Astrocyte (in vitro differentiated cells and primary cell): ENCODE measurements at regions not wholly inside any gene's neighbourhood (a gene's known extent, or its start where the extent isn't known, plus 50 kb on each side); places are given as distances from the start of the nearest gene placed in this dataset.

Experiments
- DNase-seq: peaks from one replicate; pipeline ENCODE4 v3.0.0-alpha.2; 2010; ENCODE audit warnings: low read depth
- FAIRE-seq: peaks from 2 replicates; lab custom pipeline; 2011; peaks lifted over from hg19 to GRCh38; lab: Jason Lieb, UNC
- H2AFZ ChIP-seq: 2 replicates; pipeline ENCODE4 v1.6.0; 2012; ENCODE audit warnings: low read depth, low read length, inconsistent platforms
- H3K27ac ChIP-seq: 2 replicates; pipeline ENCODE4 v1.5.1; 2011; ENCODE audit warnings: low read depth, low read length, inconsistent platforms
- H3K27me3 ChIP-seq: 2 replicates; pipeline ENCODE4 v1.6.0; 2011; ENCODE audit warnings: low read length, inconsistent platforms; ENCODE audit not compliant: insufficient read depth
- H3K36me3 ChIP-seq: 2 replicates; pipeline ENCODE4 v1.5.1; 2011; ENCODE audit warnings: low read length, inconsistent platforms; ENCODE audit not compliant: insufficient read depth
- H3K4me1 ChIP-seq: 2 replicates; pipeline ENCODE4 v1.5.1; 2011; ENCODE audit warnings: low read length, inconsistent platforms; ENCODE audit not compliant: insufficient read depth
- H3K4me2 ChIP-seq: 2 replicates; pipeline ENCODE4 v1.6.0; 2012; ENCODE audit warnings: low read length, inconsistent platforms
- H3K4me3 ChIP-seq: 2 replicates; pipeline ENCODE4 v1.5.1; 2011; ENCODE audit warnings: low read depth, mild to moderate bottlenecking, low read length, inconsistent platforms; ENCODE audit not compliant: insufficient read depth
- H3K79me2 ChIP-seq: 2 replicates; pipeline ENCODE4 v1.6.0; 2012; ENCODE audit warnings: mild to moderate bottlenecking, low read length, inconsistent platforms; ENCODE audit not compliant: insufficient read depth
- H3K9ac ChIP-seq: 2 replicates; pipeline ENCODE4 v1.6.0; 2012; ENCODE audit warnings: mild to moderate bottlenecking, low read length, inconsistent platforms
- H3K9me3 ChIP-seq: 2 replicates; pipeline ENCODE4 v1.5.1; 2012; ENCODE audit warnings: low read depth, mild to moderate bottlenecking, low read length, inconsistent platforms; ENCODE audit not compliant: insufficient read depth
- H4K20me1 ChIP-seq: 2 replicates; pipeline ENCODE4 v1.6.0; 2012; ENCODE audit warnings: low read length, inconsistent platforms; ENCODE audit not compliant: insufficient read depth
- H3K27ac Mint-ChIP-seq: one replicate; pipeline ENCODE4 v1.8.0; 2021; ENCODE audit warnings: mild to moderate bottlenecking, mixed read lengths; ENCODE audit not compliant: unreplicated experiment
- H3K27me3 Mint-ChIP-seq: one replicate; pipeline ENCODE4 v1.8.0; 2021; ENCODE audit warnings: low read depth, mixed read lengths; ENCODE audit not compliant: unreplicated experiment
- H3K36me3 Mint-ChIP-seq: one replicate; pipeline ENCODE4 v1.8.0; 2021; ENCODE audit warnings: low read depth, mixed read lengths; ENCODE audit not compliant: unreplicated experiment
- H3K4me1 Mint-ChIP-seq: one replicate; pipeline ENCODE4 v1.8.0; 2021; ENCODE audit warnings: low read depth, mixed read lengths; ENCODE audit not compliant: unreplicated experiment
- H3K4me3 Mint-ChIP-seq: one replicate; pipeline ENCODE4 v1.8.0; 2021; ENCODE audit warnings: mild to moderate bottlenecking, moderate library complexity, mixed read lengths; ENCODE audit not compliant: unreplicated experiment
- H3K9me3 Mint-ChIP-seq: one replicate; pipeline ENCODE4 v1.8.0; 2021; ENCODE audit warnings: mild to moderate bottlenecking, mixed read lengths; ENCODE audit not compliant: unreplicated experiment
- EZH2 ChIP-seq: IDR thresholded peaks from 2 replicates; pipeline ENCODE4 v1.6.1; 2012; ENCODE audit warnings: mild to moderate bottlenecking, low read length, inconsistent platforms; ENCODE audit not compliant: insufficient read depth
- TF ChIP-seq, protein P1 (sequence below): IDR thresholded peaks from 2 replicates; pipeline ENCODE4 v1.5.1; 2011; ENCODE audit warnings: low read depth, mild to moderate bottlenecking, inconsistent platforms, low read length, moderate library complexity; ENCODE audit not compliant: insufficient read depth

DNA sequence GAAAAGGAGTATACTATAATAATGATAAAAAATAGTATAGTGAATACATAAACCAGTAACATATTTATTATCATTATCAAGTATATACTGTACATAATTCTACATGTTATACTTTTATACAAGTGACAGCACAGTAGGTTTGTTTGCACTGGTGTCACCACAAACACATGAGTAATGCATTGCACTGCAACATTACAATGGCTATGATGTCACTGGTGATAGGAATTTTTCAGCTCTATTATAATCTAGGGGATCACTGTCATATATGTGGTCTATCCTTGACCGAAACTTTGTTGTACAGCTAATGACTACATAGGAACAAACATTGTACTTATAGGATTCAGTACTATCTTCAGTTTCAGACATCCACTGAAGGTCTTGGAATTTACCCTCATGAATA lies 165.8 kb upstream of the SYT1 start:
- no peak overlapping the region for H3K4me2 ChIP-seq
- Mint-ChIP-seq H3K36me3 (no peaks in the 10 kb centered on the region), H3K9me3 (no peaks in the 10 kb centered on the region), H3K27ac (no peak overlapping the region), H3K4me1 (peaks cover 2% of the 10 kb centered on the region), H3K27me3 (no peaks in the 10 kb centered on the region), H3K4me3 (no peak overlapping the region)
- peaks cover 4% of the 10 kb centered on the region for H3K4me1 ChIP-seq
- H2AFZ ChIP-seq = no peak overlapping the region
- DNase-seq (peak; percentile 60), FAIRE-seq (no peak)
- H3K9ac ChIP-seq = no peak overlapping the region
- H3K4me3 ChIP-seq = no peak overlapping the region
- H3K27me3 ChIP-seq = no peaks in the 10 kb centered on the region
- no peaks in the 10 kb centered on the region for H4K20me1 ChIP-seq
- H3K79me2 ChIP-seq = no peaks in the 10 kb centered on the region
- no peak for TF ChIP-seq EZH2
- TF ChIP-seq, protein P1, sequence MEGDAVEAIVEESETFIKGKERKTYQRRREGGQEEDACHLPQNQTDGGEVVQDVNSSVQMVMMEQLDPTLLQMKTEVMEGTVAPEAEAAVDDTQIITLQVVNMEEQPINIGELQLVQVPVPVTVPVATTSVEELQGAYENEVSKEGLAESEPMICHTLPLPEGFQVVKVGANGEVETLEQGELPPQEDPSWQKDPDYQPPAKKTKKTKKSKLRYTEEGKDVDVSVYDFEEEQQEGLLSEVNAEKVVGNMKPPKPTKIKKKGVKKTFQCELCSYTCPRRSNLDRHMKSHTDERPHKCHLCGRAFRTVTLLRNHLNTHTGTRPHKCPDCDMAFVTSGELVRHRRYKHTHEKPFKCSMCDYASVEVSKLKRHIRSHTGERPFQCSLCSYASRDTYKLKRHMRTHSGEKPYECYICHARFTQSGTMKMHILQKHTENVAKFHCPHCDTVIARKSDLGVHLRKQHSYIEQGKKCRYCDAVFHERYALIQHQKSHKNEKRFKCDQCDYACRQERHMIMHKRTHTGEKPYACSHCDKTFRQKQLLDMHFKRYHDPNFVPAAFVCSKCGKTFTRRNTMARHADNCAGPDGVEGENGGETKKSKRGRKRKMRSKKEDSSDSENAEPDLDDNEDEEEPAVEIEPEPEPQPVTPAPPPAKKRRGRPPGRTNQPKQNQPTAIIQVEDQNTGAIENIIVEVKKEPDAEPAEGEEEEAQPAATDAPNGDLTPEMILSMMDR = no peak
- peak overlapping the region; percentile 78 for H3K27ac ChIP-seq
- no peaks in the 10 kb centered on the region for H3K9me3 ChIP-seq
- H3K36me3 ChIP-seq = no peaks in the 10 kb centered on the region

DNA sequence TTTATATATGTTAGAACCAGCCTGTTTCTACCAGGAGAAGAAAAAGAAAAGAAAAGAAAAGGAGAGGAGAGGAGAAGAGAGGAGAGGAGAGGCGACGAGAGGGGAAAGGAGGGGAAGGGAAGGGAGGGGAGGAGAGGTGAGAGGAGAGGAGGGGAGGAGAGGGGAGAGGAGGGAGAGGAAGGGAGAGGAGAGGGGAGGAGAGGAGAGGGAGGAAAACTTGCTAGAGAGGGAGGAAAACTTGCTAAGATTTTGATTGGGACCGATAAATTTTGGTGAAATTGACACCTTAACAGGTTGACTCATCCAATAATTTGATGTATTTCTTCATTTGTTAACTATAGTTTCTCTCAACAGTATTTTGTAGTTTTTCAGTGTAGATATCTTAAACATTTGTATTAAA lies 164.0 kb upstream of the SYT1 start:
- H3K9me3 ChIP-seq = no peaks in the 10 kb centered on the region
- H3K4me3 Mint-ChIP-seq = no peak overlapping the region
- H3K27me3 ChIP-seq = no peaks in the 10 kb centered on the region

More for the DNA sequence above, 164.0 kb upstream of the SYT1 start:
- no peak overlapping the region for H3K9ac ChIP-seq
- no peak overlapping the region for H3K27ac Mint-ChIP-seq
- no peak for DNase-seq
- H4K20me1 ChIP-seq = no peaks in the 10 kb centered on the region
- no peak overlapping the region for H3K4me3 ChIP-seq
- no peaks in the 10 kb centered on the region for H3K36me3 ChIP-seq
- peaks cover 5% of the 10 kb centered on the region for H3K4me1 Mint-ChIP-seq
- H3K4me1 ChIP-seq = peaks cover 14% of the 10 kb centered on the region
- H3K36me3 Mint-ChIP-seq = no peaks in the 10 kb centered on the region
- no peak overlapping the region for H3K27ac ChIP-seq
- no peaks in the 10 kb centered on the region for H3K79me2 ChIP-seq
- H3K27me3 Mint-ChIP-seq = no peaks in the 10 kb centered on the region
- H2AFZ ChIP-seq = no peak overlapping the region
- TF ChIP-seq EZH2 = no peak
- TF ChIP-seq, protein P1 = no peak
- no peak overlapping the region for H3K4me2 ChIP-seq
- no peaks in the 10 kb centered on the region for H3K9me3 Mint-ChIP-seq
- no peak for FAIRE-seq
